Endothelial cell (in vitro differentiated cells): ENCODE measurements at regions not wholly inside any gene's neighbourhood (a gene's known extent, or its start where the extent isn't known, plus 50 kb on each side); places are given as distances from the start of the nearest gene placed in this dataset.

Experiments
- DNase-seq: peaks from one replicate; pipeline ENCODE4 v3.0.0; 2021; ENCODE audit warnings: low spot score
- H3K27ac Mint-ChIP-seq: one replicate; pipeline ENCODE4 v1.8.0; 2021; ENCODE audit warnings: mixed read lengths, inconsistent platforms; ENCODE audit not compliant: unreplicated experiment
- H3K27me3 Mint-ChIP-seq: one replicate; pipeline ENCODE4 v1.8.0; 2021; ENCODE audit warnings: mild to moderate bottlenecking, moderate library complexity, mixed read lengths, inconsistent platforms; ENCODE audit not compliant: unreplicated experiment
- H3K36me3 Mint-ChIP-seq: one replicate; pipeline ENCODE4 v1.8.0; 2021; ENCODE audit warnings: mild to moderate bottlenecking, low read depth, mixed read lengths, inconsistent platforms; ENCODE audit not compliant: unreplicated experiment
- H3K4me1 Mint-ChIP-seq: one replicate; pipeline ENCODE4 v1.8.0; 2021; ENCODE audit warnings: mild to moderate bottlenecking, mixed read lengths, inconsistent platforms; ENCODE audit not compliant: unreplicated experiment
- H3K4me3 Mint-ChIP-seq: one replicate; pipeline ENCODE4 v1.8.0; 2021; ENCODE audit warnings: mild to moderate bottlenecking, mixed read lengths, inconsistent platforms; ENCODE audit not compliant: unreplicated experiment
- H3K9me3 Mint-ChIP-seq: one replicate; pipeline ENCODE4 v1.8.0; 2021; ENCODE audit warnings: mixed read lengths, inconsistent platforms; ENCODE audit not compliant: unreplicated experiment
- CTCF ChIP-seq: fragments of 200-600 bp; sonication (generic); IDR thresholded peaks from one replicate; pipeline ENCODE4 v1.5.0; 2021; ENCODE audit warnings: antibody characterized with exemption; ENCODE audit not compliant: unreplicated experiment

DNA sequence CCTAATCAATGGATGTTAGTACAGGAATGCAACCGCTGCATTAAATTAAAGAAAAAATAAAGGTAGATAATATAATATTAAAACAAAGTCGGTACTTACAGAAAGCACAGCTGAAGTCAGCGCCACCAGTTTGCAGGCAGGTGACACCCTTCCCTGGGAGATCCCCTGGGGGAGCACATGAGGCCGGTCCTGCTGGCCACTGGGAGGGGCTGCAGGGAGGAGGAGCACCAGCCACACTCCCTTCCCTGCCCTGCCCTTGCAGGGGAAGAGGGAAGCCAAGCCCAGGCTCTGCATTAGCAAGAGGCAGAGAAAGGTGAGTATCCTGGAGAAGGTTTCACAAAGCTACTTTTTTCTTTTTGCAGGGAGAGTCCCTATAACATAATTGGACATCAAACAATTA lies 507.0 kb downstream of the AJAP1 start:
- no peaks in the 10 kb centered on the region for H3K4me1 Mint-ChIP-seq
- no peak for DNase-seq
- peaks cover 3% of the 10 kb centered on the region for H3K9me3 Mint-ChIP-seq
- no peak for TF ChIP-seq CTCF
- peaks cover 2% of the 10 kb centered on the region for H3K36me3 Mint-ChIP-seq
- peaks cover 5% of the 10 kb centered on the region for H3K27me3 Mint-ChIP-seq
- H3K4me3 Mint-ChIP-seq = no peak overlapping the region
- no peak overlapping the region for H3K27ac Mint-ChIP-seq

DNA sequence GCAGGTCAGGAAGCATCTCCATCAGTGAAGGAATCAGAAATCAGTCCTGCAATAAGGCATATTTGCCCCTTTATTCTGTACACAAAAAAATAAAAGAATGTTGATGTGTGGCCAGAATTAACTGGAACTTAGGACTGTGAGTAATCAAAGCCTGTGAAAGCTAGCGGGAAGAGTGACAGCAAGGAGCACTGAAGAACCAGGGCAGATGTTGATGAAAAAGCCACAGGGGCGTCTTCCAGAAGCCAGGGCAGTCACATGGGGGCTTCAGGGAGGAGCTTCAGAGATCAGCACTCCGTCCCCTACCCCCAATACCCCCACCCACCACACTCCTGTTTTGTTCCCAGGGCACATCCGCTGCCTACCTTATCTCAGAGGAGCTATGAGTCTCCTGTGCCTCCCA lies 502.8 kb downstream of the AJAP1 start:
- no peaks in the 10 kb centered on the region for H3K4me1 Mint-ChIP-seq
- peaks cover 4% of the 10 kb centered on the region for H3K27me3 Mint-ChIP-seq
- peaks cover 13% of the 10 kb centered on the region for H3K36me3 Mint-ChIP-seq
- H3K9me3 Mint-ChIP-seq = peaks cover 12% of the 10 kb centered on the region
- H3K4me3 Mint-ChIP-seq = no peak overlapping the region
- H3K27ac Mint-ChIP-seq = no peak overlapping the region
- no peak for TF ChIP-seq CTCF
- DNase-seq = no peak

DNA sequence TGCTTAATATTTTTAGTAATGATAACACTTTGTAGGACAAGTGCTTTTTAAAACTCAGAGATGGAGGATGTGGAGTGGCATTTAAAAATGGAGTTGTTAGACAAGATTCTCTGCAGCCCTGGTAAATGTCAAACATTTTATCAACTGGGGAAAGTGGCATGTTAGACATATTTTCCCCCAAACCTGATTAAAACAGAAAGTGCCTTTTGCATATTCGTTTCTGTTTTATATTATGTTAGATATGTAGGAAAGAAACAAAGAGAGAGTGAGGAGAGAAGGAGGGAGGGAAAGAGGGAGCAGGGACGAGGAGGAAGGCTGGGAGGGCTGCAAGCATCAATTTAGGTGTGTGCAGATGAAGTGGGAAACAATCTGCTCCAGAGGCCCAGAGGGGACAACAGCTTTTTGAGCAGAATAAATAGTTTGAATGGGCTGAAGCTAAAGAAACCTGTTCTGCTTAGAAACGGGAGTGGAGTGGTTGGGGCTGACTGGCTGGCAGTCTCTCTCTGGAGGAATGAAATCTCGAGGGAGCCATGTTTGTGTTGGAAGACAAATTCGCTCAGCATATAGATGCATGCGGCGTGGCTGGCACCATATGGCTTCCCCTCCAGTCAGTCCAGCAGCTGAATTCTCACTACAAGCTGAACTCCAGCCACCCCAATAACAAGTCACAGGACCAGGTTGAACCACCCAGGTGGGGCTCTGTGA lies 502.2 kb downstream of the AJAP1 start:
- Mint-ChIP-seq H3K27ac (no peak overlapping the region), H3K4me3 (no peak overlapping the region), H3K4me1 (no peaks in the 10 kb centered on the region), H3K27me3 (peaks cover 3% of the 10 kb centered on the region), H3K36me3 (peaks cover 13% of the 10 kb centered on the region), H3K9me3 (peaks cover 12% of the 10 kb centered on the region)
- DNase-seq = no peak
- no peak for TF ChIP-seq CTCF

DNA sequence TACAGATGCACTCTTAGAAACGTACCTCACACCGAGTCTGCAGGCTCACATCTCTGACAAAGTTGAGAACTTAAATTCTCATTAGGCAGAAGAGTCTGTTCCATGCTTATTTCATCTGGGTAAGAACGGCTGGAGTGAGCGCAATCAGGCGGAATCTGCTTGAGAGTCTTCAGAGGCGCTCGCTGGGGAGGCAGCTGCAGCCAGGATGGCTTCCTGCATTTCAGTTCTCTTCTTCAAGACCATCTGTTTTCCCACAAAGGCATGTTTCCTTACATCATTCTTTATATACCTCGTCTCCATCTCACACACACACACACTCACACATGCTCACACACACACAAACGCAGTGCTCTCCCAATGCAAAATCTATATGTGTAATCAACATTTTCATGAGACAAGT lies 497.1 kb downstream of the AJAP1 start:
- Mint-ChIP-seq H3K4me3 (no peak overlapping the region), H3K4me1 (no peaks in the 10 kb centered on the region), H3K27me3 (peaks cover 2% of the 10 kb centered on the region), H3K27ac (no peak overlapping the region), H3K36me3 (peaks cover 12% of the 10 kb centered on the region), H3K9me3 (peaks cover 9% of the 10 kb centered on the region)
- no peak for TF ChIP-seq CTCF
- DNase-seq = no peak

DNA sequence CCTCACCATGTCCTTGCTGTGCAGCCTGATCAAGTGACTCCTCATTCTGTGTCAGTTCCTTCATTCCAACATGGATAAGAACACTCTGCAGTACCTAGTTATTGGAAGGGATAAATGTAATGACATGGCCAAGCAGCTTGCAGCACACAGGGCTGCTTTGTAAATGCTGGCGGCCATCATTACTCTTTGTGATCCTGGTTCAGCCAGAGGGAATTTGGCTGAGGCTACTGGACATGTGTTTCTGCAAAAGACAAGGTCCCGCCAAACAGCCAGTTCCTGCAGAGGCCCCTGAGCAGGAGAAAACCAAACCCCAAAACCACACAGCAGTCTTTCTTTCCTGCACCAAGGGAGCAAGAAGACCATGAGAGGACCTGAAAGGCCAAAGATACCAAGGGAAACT lies 495.8 kb downstream of the AJAP1 start:
- Mint-ChIP-seq H3K36me3 (peaks cover 5% of the 10 kb centered on the region), H3K9me3 (peaks cover 7% of the 10 kb centered on the region), H3K27me3 (no peaks in the 10 kb centered on the region), H3K4me1 (no peaks in the 10 kb centered on the region), H3K27ac (no peak overlapping the region), H3K4me3 (no peak overlapping the region)
- DNase-seq = no peak
- no peak for TF ChIP-seq CTCF
